ENCODE measurements at regions not wholly inside any gene's neighbourhood (a gene's known extent, or its start where the extent isn't known, plus 50 kb on each side); places are given as distances from the start of the nearest gene placed in this dataset.
A peak's percentile ranks its signal among the peaks of the same experiment; 100 is the strongest.
"Not testable (repeated sequence)": the region's sequence is repeated elsewhere in the genome, so short reads cannot be mapped to it uniquely, and the experiment has no call there.

DNA sequence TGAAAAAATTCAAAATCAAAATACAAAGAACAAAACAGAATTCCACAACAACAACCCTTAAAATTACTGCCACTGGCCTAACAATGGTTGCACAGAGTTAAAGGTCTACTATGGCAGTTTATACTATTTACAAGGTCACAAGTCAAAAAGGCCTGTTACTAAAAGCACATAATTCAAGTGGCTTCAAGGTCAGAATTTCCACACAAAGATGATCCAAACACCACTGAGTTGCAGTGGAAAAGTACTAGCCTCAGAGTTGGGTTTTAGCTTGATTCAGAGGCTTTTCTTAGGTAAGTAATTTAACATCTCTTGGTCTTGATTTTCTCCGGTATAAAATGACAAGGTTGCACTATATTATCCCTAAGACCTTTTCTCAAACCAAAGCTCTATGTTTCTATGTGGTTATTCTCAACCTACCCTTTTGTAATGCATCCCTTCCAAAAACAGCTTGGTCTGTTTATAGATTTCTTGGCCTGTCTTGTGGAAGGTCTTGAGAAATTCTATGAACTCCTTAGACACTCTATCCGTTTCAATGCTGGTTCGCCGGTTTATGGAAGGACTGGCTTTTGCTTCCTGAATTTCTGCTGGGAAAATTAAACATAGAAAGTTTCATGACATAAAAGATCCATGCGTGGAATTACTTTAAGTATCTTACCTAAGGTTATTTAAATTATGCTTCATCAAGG is 69.5 kb downstream of the MDH2 start:
- intact Hi-C loops (cut with DNase I); DNase-seq; ATAC-seq: not testable (repeated sequence)

GRCh38 chr7:76118253-76119036 is 70.5 kb downstream of the MDH2 start:
- ATAC-seq; intact Hi-C loops (cut with DNase I); DNase-seq: not testable (repeated sequence)

DNA sequence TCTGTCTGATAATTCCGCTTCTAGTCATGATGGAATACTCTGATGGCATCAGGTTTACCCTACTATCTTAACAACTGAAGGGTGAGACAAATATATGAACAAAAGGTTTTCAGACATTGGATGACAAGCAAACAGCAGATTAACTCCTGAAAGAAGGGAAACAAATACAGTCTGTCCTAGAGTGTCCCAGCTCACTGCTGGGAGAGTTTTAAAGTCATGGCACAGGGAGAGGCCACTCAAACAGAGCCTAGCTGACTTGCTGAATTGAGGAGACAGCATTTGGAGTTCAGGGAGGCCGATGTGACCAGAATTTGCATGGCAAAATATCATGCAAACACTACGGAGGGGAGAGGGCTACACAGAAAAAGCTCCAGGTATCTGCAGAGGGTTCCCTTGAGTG is 73.1 kb downstream of the MDH2 start:
- intact Hi-C loops (cut with DNase I), result no loop called here
- ATAC-seq, result no peak
- DNase-seq, result no peak

GRCh38 chr7:76122516-76123239 is 74.8 kb downstream of the MDH2 start:
- ATAC-seq, result no peak
- no peak for DNase-seq
- intact Hi-C loops (cut with DNase I), result no loop called here

GRCh38 chr7:76123316-76123715 is 75.4 kb downstream of the MDH2 start:
- no peak for DNase-seq
- intact Hi-C loops (cut with DNase I), result no loop called here
- ATAC-seq, result no peak

DNA sequence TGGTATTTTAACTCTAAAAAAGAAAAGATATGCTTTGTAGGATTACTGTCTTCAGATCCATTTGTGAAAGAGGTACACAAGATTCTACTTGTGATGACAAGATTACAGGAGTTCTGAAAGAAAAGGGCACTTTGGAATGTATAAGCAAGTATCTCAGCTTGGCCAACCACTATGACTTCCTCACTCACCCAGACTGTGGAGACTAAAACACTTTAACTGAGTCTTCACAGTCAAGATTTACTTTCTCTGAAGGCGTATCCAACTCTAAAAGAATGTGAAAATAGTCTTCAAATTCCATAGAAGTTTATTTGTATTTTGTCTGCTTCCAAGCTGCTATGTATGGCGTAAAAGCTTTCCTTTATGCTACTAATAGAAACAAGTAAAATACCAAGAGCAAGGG is 76.1 kb upstream of the SRRM3 start:
- ATAC-seq, result no peak
- intact Hi-C loops (cut with DNase I), result no loop called here
- DNase-seq, result no peak

- ATAC-seq, result no peak
- intact Hi-C loops (cut with DNase I), result no loop called here
Observed at GRCh38 chr7:76126632-76127031, 75.1 kb upstream of the SRRM3 start.

GRCh38 chr7:76129366-76129765 is 72.3 kb upstream of the SRRM3 start:
- ATAC-seq (no peak), DNase-seq (no peak)
- intact Hi-C loops (cut with DNase I), result no loop called here

More at GRCh38 chr7:76126632-76127031, 75.1 kb upstream of the SRRM3 start:
- DNase-seq, result no peak

DNA sequence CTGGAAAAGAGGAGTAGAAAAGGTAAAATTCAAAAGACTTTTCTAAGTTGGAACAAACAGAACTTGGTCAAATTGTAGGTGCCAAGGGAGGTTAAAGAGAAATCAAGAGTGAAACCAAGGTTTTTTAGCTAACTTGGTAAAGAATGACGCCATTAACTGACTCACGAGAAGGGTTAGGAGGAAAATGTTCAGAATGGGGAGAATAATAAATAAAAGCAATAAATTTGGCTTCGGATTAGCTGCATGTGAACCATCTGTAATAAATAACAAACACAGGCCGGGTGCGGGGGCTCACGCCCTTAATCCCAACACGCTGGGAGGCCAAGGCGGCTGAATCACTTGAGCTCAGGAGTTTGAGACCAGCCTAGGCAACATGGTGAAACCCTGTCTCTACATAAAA is 71.9 kb upstream of the SRRM3 start:
- DNase-seq (no peak), ATAC-seq (no peak)
- intact Hi-C loops (cut with DNase I), result loop anchor here in 1 of 2 donors (10.0 kb wide), 1 partner anchor 75 kb away; no protein-coding TSS in a partner anchor

GRCh38 chr7:76130661-76131060 is 71.0 kb upstream of the SRRM3 start:
- ATAC-seq, result peak; percentile 34 to 68
- DNase-seq, result not testable (repeated sequence)
- intact Hi-C loops (cut with DNase I), result loop anchor here in 1 of 2 donors (10.0 kb wide), 1 partner anchor 76 kb away; no protein-coding TSS in a partner anchor

GRCh38 chr7:76131887-76132286 is 69.8 kb upstream of the SRRM3 start:
- not testable (repeated sequence) for DNase-seq, ATAC-seq
- intact Hi-C loops (cut with DNase I), result loop anchor here in 1 of 2 donors (10.0 kb wide), 1 partner anchor 77 kb away; no protein-coding TSS in a partner anchor

DNA sequence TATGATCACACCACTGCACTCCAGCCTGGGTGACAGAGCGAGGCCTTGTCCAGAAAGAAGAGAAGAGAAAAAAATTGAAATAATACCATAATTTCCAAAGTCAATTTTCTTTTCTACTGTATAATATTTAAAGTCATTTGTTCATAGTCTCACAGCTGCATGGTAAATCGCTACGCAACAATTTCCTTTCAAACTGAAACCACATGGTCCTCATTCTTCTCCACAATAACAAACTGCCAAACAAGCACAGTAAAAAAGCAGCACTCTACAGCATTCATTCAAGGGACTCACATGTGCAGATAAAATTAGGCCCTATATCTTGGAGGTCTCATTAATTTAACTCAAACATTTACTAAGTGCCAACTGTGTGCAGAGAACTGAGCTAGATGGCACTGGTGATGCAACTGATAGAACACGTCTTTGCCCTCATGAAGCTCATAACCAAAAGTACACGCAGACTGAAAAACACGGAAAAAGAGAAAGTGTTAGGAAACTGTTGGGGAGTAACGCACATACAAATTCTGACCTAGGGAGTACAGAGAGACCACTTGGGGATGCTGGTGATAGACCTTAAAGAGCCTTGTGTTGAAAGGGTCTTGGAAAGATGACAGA is 68.4 kb upstream of the SRRM3 start:
- intact Hi-C loops (cut with DNase I), result loop anchor here in 1 of 2 donors (10.0 kb wide), 1 partner anchor 78 kb away; no protein-coding TSS in a partner anchor
- DNase-seq (no peak), ATAC-seq (no peak)

DNA sequence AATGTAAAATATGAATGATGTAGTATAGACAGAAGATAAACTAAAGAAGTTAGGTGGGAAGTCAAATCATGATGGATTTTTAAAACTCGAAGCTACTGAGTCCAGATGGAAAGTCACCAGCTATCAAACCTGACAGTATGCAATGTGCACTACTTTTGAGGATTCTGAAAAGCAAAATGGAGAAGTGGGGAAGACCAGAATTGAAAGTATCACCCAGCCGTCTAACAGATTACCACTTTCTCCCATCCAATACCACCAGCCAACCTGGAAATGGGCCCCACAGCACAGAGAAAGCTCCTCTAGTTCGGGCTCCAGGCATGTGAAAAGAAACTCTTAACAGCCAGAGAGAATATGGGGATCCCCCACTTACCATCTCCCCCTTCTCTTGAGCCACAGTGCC is 67.9 kb upstream of the SRRM3 start:
- no peak for ATAC-seq
- no peak for DNase-seq
- intact Hi-C loops (cut with DNase I), result loop anchor here in 1 of 2 donors (10.0 kb wide), 1 partner anchor 79 kb away; no protein-coding TSS in a partner anchor

GRCh38 chr7:76135263-76135662 is 66.4 kb upstream of the SRRM3 start:
- ATAC-seq, result peak in 1 of 2 donors; percentile 44
- not testable (repeated sequence) for DNase-seq
- intact Hi-C loops (cut with DNase I), result loop anchor here in 1 of 2 donors (10.0 kb wide), 1 partner anchor 80 kb away; no protein-coding TSS in a partner anchor

DNA sequence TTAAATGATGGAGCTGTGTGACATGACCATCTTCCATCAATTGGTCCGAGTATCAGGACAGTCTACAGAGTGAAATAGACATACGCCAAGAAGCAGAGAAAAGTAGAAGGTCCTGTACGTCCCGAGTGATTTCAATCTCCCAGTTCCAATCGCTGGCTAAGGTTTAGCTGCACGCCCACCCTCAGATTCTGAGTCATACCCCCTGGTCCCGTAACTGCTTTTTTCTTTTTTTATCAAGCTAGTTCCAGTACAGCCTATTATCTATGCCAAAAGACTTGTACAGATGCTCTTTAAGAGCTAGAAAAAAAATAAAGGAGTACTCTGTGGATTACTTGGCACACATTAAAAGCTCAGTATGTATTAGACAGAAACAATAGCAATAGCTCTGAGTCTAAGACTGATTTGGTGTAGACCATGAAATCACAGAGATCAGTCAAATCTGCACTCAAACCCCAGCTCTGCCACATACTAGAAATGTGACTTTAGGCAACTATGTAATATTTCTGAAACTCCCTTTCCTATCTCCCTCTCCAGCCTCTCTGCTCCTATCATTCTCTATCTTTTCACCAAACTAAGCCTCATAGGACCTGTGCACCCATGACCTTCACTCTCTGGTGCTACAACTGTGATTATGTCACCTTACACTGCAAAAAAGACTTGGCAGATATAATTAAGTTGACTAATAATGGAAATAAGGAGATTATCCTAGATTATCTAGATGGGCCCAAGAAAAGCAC is 63.0 kb upstream of the SRRM3 start:
- DNase-seq, ATAC-seq: not testable (repeated sequence)
- intact Hi-C loops (cut with DNase I), result loop anchor here in 1 of 2 donors (10.0 kb wide), 1 partner anchor 84 kb away; no protein-coding TSS in a partner anchor

GRCh38 chr7:76139670-76140069 is 62.0 kb upstream of the SRRM3 start:
- intact Hi-C loops (cut with DNase I), result loop anchor here in 1 of 2 donors (10.0 kb wide), 1 partner anchor 85 kb away; no protein-coding TSS in a partner anchor
- DNase-seq (no peak), ATAC-seq (no peak)

DNA sequence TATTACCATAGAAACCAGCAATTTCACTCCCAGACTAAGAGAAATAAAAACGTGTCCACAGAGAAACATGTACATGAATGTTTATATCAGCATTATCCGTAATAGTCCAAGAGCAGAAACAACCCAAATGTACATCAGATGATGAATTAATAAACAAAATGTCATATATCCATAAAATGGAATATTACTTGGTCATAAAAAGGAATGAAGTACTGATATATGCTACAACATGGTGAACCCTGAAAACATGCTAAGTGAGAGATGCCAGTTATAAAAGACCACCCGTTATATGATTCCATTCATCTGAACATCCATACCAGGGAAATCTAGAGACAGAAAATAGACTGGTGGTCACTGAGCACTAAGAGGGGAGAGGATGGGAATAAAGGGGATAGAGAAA is 61.4 kb upstream of the SRRM3 start:
- DNase-seq; intact Hi-C loops (cut with DNase I); ATAC-seq: not testable (repeated sequence)

DNA sequence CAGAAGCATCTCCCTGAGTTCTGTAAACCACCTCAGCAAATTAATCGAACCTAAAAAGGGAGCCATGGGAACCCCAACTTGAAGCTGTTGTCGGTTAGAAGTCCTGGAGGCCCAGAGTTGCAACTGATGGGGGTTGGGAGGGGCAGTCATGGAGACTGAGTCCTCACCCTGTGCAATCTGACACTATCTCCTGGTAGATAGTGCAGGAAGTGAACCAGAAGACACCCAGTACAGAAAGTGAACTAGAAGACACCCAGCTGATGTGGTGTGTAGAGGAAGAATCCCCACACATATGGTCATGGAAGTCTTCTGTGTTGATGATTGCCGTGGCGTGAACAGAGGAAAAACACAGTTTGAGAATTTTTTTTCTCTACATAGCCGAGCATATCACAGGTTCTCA is 58.8 kb upstream of the SRRM3 start:
- intact Hi-C loops (cut with DNase I), result no loop called here
- DNase-seq, result no peak
- no peak for ATAC-seq
